ENCODE measurements at regions not wholly inside any gene's neighbourhood (a gene's known extent, or its start where the extent isn't known, plus 50 kb on each side); places are given as distances from the start of the nearest gene placed in this dataset.

- no peak for ATAC-seq
- WGBS (ENCODE audit: missing lambda C conversion rate): 0% methylated on average over 1 of the region's 1 CpG
- Histone ChIP-seq H3K9me3 (no peaks in the 10 kb centered on the region), H3K4me1 (no peaks in the 10 kb centered on the region), H3K4me3 (no peak overlapping the region), H3K4me2 (no peak overlapping the region), H3K27ac (no peak overlapping the region)
- no peak for DNase-seq (ENCODE audit: low read depth in 1 of 2, low spot score in 1 of 2)
- TF ChIP-seq RFX5 (IDR thresholded peaks at IDR 0.05) (no peak), NFE2L2 (conservative IDR thresholded peaks at IDR 0.05; ENCODE audit: low read length) (no peak), MYC (IDR thresholded peaks at IDR 0.05; ENCODE audit: borderline replicate concordance, low read length) (no peak), HOXB5 (CRISPR knock-in tag; IDR thresholded peaks at IDR 0.05) (no peak), E2F6 (IDR thresholded peaks at IDR 0.05; ENCODE audit: borderline replicate concordance, low read depth) (no peak), CBX8 (IDR thresholded peaks at IDR 0.05) (no peak), ZNF302 (CRISPR knock-in tag; IDR thresholded peaks at IDR 0.05) (no peak), MAFK (IDR thresholded peaks at IDR 0.05; ENCODE audit: partially characterized antibody) (no peak), JUN (IDR thresholded peaks at IDR 0.05) (no peak), HDAC2 (IDR thresholded peaks at IDR 0.05) (no peak), SREBF2 (IDR thresholded peaks at IDR 0.05) (no peak), ZFP36 (IDR thresholded peaks at IDR 0.05; ENCODE audit: borderline replicate concordance, partially characterized antibody) (no peak), ATOH8 (CRISPR knock-in tag; IDR thresholded peaks at IDR 0.05; ENCODE audit: low read depth) (no peak), USF2 (IDR thresholded peaks at IDR 0.05) (no peak)
- POLR2A ChIA-PET: no interaction called here
- CTCF ChIA-PET: no interaction called here
- FAIRE-seq: no peak
These were observed 576.1 kb downstream of the NOVA1 start for GRCh38 chr14:26021759-26022158.

GRCh38 chr14:26017270-26017669 is 580.6 kb downstream of the NOVA1 start:
- Histone ChIP-seq H3K27ac (no peak overlapping the region), H3K4me2 (no peak overlapping the region), H3K4me1 (no peaks in the 10 kb centered on the region), H3K9me3 (no peaks in the 10 kb centered on the region), H3K4me3 (no peak overlapping the region)
- ChIA-PET CTCF (no interaction called here), POLR2A (no interaction called here)
- 11% methylated on average over 4 of the region's 4 CpGs for WGBS (ENCODE audit: missing lambda C conversion rate)
- FAIRE-seq: no peak
- ATAC-seq: no peak
- no peak for DNase-seq (ENCODE audit: low read depth in 1 of 2, low spot score in 1 of 2)
- no peak for TF ChIP-seq MYC (IDR thresholded peaks at IDR 0.05; ENCODE audit: borderline replicate concordance, low read length)
- TF ChIP-seq HOXB5 (CRISPR knock-in tag; IDR thresholded peaks at IDR 0.05): no peak
- TF ChIP-seq NFE2L2 (conservative IDR thresholded peaks at IDR 0.05; ENCODE audit: low read length): no peak
- no peak for TF ChIP-seq ESRRA (IDR thresholded peaks at IDR 0.05; ENCODE audit: borderline replicate concordance, low read length)
- no peak for TF ChIP-seq POLR2A (IDR thresholded peaks at IDR 0.05; ENCODE audit: low read length)
- TF ChIP-seq FOXS1 (CRISPR knock-in tag; IDR thresholded peaks at IDR 0.05): no peak
- no peak for TF ChIP-seq ATOH8 (CRISPR knock-in tag; IDR thresholded peaks at IDR 0.05; ENCODE audit: low read depth)
- TF ChIP-seq TFCP2L1 (CRISPR knock-in tag; IDR thresholded peaks at IDR 0.05): no peak
- no peak for TF ChIP-seq NPAS2 (CRISPR knock-in tag; IDR thresholded peaks at IDR 0.05; ENCODE audit: borderline replicate concordance)

- ChIA-PET POLR2A (no interaction called here), CTCF (no interaction called here)
- Histone ChIP-seq H3K4me3 (no peak overlapping the region), H3K4me1 (no peaks in the 10 kb centered on the region), H3K9me3 (no peaks in the 10 kb centered on the region), H3K4me2 (no peak overlapping the region), H3K27ac (no peak overlapping the region)
- DNase-seq (ENCODE audit: low read depth in 1 of 2, low spot score in 1 of 2) (peak in 1 of 2 experiments; percentile 12), FAIRE-seq (no peak), ATAC-seq (no peak)
- WGBS (ENCODE audit: missing lambda C conversion rate): 14% methylated on average over 2 of the region's 2 CpGs
- TF ChIP-seq E2F6 (IDR thresholded peaks at IDR 0.05; ENCODE audit: borderline replicate concordance, low read depth): no peak
- TF ChIP-seq JUN (IDR thresholded peaks at IDR 0.05): no peak
- no peak for TF ChIP-seq BHLHE40 (IDR thresholded peaks at IDR 0.05; ENCODE audit: low read depth, low read length)
- no peak for TF ChIP-seq GATA3 (IDR thresholded peaks at IDR 0.05; ENCODE audit: borderline replicate concordance)
- TF ChIP-seq HES2 (IDR thresholded peaks at IDR 0.05): no peak
- TF ChIP-seq TFCP2L1 (CRISPR knock-in tag; IDR thresholded peaks at IDR 0.05): no peak
- no peak for TF ChIP-seq RARB (CRISPR knock-in tag; IDR thresholded peaks at IDR 0.05)
- no peak for TF ChIP-seq HOXB13 (CRISPR knock-in tag; IDR thresholded peaks at IDR 0.05; ENCODE audit: low read depth)
- no peak for TF ChIP-seq ZNF302 (CRISPR knock-in tag; IDR thresholded peaks at IDR 0.05)
- no peak for TF ChIP-seq ELK1 (IDR thresholded peaks at IDR 0.05; ENCODE audit: low read depth, low read length)
These were observed 589.5 kb downstream of the NOVA1 start for GRCh38 chr14:26008290-26008689.

Measured in A549 (cell line).